GM19023 (cell line): ENCODE measurements at regions not wholly inside any gene's neighbourhood (a gene's known extent, or its start where the extent isn't known, plus 50 kb on each side); places are given as distances from the start of the nearest gene placed in this dataset.

Source experiments
- ATAC-seq: cut with Tn5 transposase; IDR thresholded peaks from one replicate; pipeline ENCODE4 v1.9.1; 2021; ENCODE audit warnings: mild to moderate bottlenecking, moderate library complexity; ENCODE audit not compliant: unreplicated experiment

GRCh38 chr18:40925071-40925541, 1029.9 kb upstream of the PIK3C3 start:
- ATAC-seq = no peak

GRCh38 chr18:40921845-40922629, 1033.0 kb upstream of the PIK3C3 start:
- ATAC-seq = no peak

- ATAC-seq = no peak
Measured at GRCh38 chr18:40917056-40917455, 1038.0 kb upstream of the PIK3C3 start.

- ATAC-seq = no peak
Measured at GRCh38 chr18:40915724-40916123, 1039.3 kb upstream of the PIK3C3 start.

- ATAC-seq = no peak
Measured at GRCh38 chr18:40911582-40912254, 1043.3 kb upstream of the PIK3C3 start.

GRCh38 chr18:40911041-40911440, 1044.0 kb upstream of the PIK3C3 start:
- ATAC-seq = no peak

GRCh38 chr18:40907842-40908241, 1047.2 kb upstream of the PIK3C3 start:
- ATAC-seq = no peak

- no peak for ATAC-seq
Measured at GRCh38 chr18:40904295-40904694, 1050.7 kb upstream of the PIK3C3 start.

- ATAC-seq = no peak
Measured at GRCh38 chr18:40902436-40902835, 1052.6 kb upstream of the PIK3C3 start.

- no peak for ATAC-seq
Measured at GRCh38 chr18:40897884-40898283, 1057.2 kb upstream of the PIK3C3 start.

GRCh38 chr18:40883271-40883670, 1071.8 kb upstream of the PIK3C3 start:
- no peak for ATAC-seq

GRCh38 chr18:40882468-40882867, 1072.6 kb upstream of the PIK3C3 start:
- no peak for ATAC-seq

GRCh38 chr18:40878371-40878770, 1076.7 kb upstream of the PIK3C3 start:
- no peak for ATAC-seq

GRCh38 chr18:40877096-40877495, 1077.9 kb upstream of the PIK3C3 start:
- ATAC-seq = no peak

- no peak for ATAC-seq
Measured at GRCh38 chr18:40875101-40875615, 1079.9 kb upstream of the PIK3C3 start.

GRCh38 chr18:40874233-40874632, 1080.8 kb upstream of the PIK3C3 start:
- ATAC-seq = no peak

GRCh38 chr18:40868110-40868858, 1086.8 kb upstream of the PIK3C3 start:
- ATAC-seq = no peak

- ATAC-seq = no peak
Measured at GRCh38 chr18:40867459-40867858, 1087.6 kb upstream of the PIK3C3 start.

GRCh38 chr18:40866968-40867367, 1088.1 kb upstream of the PIK3C3 start:
- ATAC-seq = no peak

- no peak for ATAC-seq
Measured at GRCh38 chr18:40866013-40866645, 1088.9 kb upstream of the PIK3C3 start.

- no peak for ATAC-seq
Measured at GRCh38 chr18:40864846-40865245, 1090.2 kb upstream of the PIK3C3 start.
